IMR-90 (cell line): ENCODE measurements at regions not wholly inside any gene's neighbourhood (a gene's known extent, or its start where the extent isn't known, plus 50 kb on each side); places are given as distances from the start of the nearest gene placed in this dataset.

Experiments
- ATAC-seq: fragments of 200-7000 bp; cut with Tn5 transposase; 2 replicates; pipeline ENCODE4 v1.9.1; 2020; ENCODE audit warnings: low read depth, mild to moderate bottlenecking, moderate library complexity
- BruUV-seq: library from RNA; stranded (reverse); fragments of 400-500 nt; replicated peaks from 2 replicates; lab custom pipeline; 2021; lab: Mats Ljungman, UMichigan
- CTCF ChIA-PET: fragments of 300-600 bp; formaldehyde crosslinking; extraction: SDS; loops from one replicate; lab custom pipeline; 2021; ENCODE audit warnings: antibody characterized with exemption; lab: Yijun Ruan, JAX
- POLR2A ChIA-PET: fragments of 300-600 bp; sonication (Branson Sonifier 250); formaldehyde crosslinking; loops from one replicate; lab custom pipeline; 2022; ENCODE audit warnings: antibody characterized with exemption; ENCODE audit not compliant: unreplicated experiment; lab: Charles Lee
- DNase-seq: peaks from one replicate; pipeline ENCODE4 v3.0.0; 2013
- H2AFZ ChIP-seq: replicated peaks from 2 replicates; pipeline ENCODE3; 2013; ENCODE audit warnings: low read length, mild to moderate bottlenecking; ENCODE audit not compliant: poor library complexity
- H2AK5ac ChIP-seq: 2 replicates; pipeline ENCODE4 v1.6.1; 2013; ENCODE audit warnings: low read depth, low read length, inconsistent platforms
- H2AK9ac ChIP-seq: replicated peaks from 2 replicates; pipeline ENCODE3; 2013; ENCODE audit warnings: mild to moderate bottlenecking, low read depth, low read length, moderate library complexity; ENCODE audit not compliant: poor library complexity
- H2BK120ac ChIP-seq: 2 replicates; pipeline ENCODE4 v1.6.1; 2013; ENCODE audit warnings: low read depth, low read length, inconsistent platforms
- H2BK15ac ChIP-seq: 3 replicates; pipeline ENCODE4 v1.6.1; 2013; ENCODE audit warnings: low read depth, low read length, inconsistent platforms
- H2BK20ac ChIP-seq: 2 replicates; pipeline ENCODE4 v1.6.1; 2013; ENCODE audit warnings: low read depth, mild to moderate bottlenecking, inconsistent platforms, low read length, moderate library complexity
- H2BK5ac ChIP-seq: 2 replicates; pipeline ENCODE4 v1.6.1; 2013; ENCODE audit warnings: mild to moderate bottlenecking, low read depth, low read length, inconsistent platforms; ENCODE audit not compliant: poor library complexity, severe bottlenecking
- H3K14ac ChIP-seq: replicated peaks from 2 replicates; pipeline ENCODE4 v1.6.1; 2013; ENCODE audit warnings: low read depth, low read length, inconsistent platforms
- H3K18ac ChIP-seq: 2 replicates; pipeline ENCODE4 v1.6.1; 2013; ENCODE audit warnings: low read depth, low read length, control low read depth
- H3K23ac ChIP-seq: 2 replicates; pipeline ENCODE4 v1.6.1; 2013; ENCODE audit warnings: low read depth, low read length, inconsistent platforms
- H3K27ac ChIP-seq: 2 replicates; pipeline ENCODE4 v1.5.1; 2013; ENCODE audit warnings: mild to moderate bottlenecking, control low read depth, low read length; ENCODE audit not compliant: insufficient read depth
- H3K27me3 ChIP-seq: 2 replicates; pipeline ENCODE4 v1.6.1; 2013; ENCODE audit warnings: low read length; ENCODE audit not compliant: control insufficient read depth, insufficient read depth
- H3K36me3 ChIP-seq: 2 replicates; pipeline ENCODE4 v1.6.1; 2013; ENCODE audit warnings: low read length, mixed read lengths; ENCODE audit not compliant: control insufficient read depth, insufficient read depth
- H3K4ac ChIP-seq: 2 replicates; pipeline ENCODE4 v1.6.1; 2013; ENCODE audit warnings: low read depth, low read length, inconsistent platforms
- H3K4me1 ChIP-seq: 2 replicates; pipeline ENCODE4 v1.6.1; 2013; ENCODE audit warnings: low read length, mixed read lengths; ENCODE audit not compliant: control insufficient read depth, insufficient read depth
- H3K4me2 ChIP-seq: 2 replicates; pipeline ENCODE4 v1.6.1; 2013; ENCODE audit warnings: low read depth, mild to moderate bottlenecking, control low read depth, low read length, moderate library complexity
- H3K4me3 ChIP-seq: 2 replicates; pipeline ENCODE4 v1.5.1; 2013; ENCODE audit warnings: low read depth, mild to moderate bottlenecking, control low read depth, low read length, moderate library complexity; ENCODE audit not compliant: insufficient read depth
- H3K56ac ChIP-seq: 2 replicates; pipeline ENCODE4 v1.6.1; 2013; ENCODE audit warnings: low read length, inconsistent platforms; ENCODE audit not compliant: insufficient read depth; ENCODE audit errors: extremely low read depth
- H3K79me1 ChIP-seq, 2 experiments: 2 replicates each; pipeline ENCODE4 v1.6.1; 2013; ENCODE audit warnings: low read length in 2 of 2, inconsistent platforms in 1 of 2, low read depth in 1 of 2
- H3K9ac ChIP-seq: 2 replicates; pipeline ENCODE4 v1.6.1; 2013; ENCODE audit warnings: low read depth, low read length, control low read depth
- H3K9me1 ChIP-seq: 2 replicates; pipeline ENCODE4 v1.6.1; 2013; ENCODE audit warnings: low read length, inconsistent platforms; ENCODE audit not compliant: insufficient read depth
- H3K9me3 ChIP-seq: 2 replicates; pipeline ENCODE4 v1.6.1; 2013; ENCODE audit warnings: low read length; ENCODE audit not compliant: control insufficient read depth, insufficient read depth
- H4K20me1 ChIP-seq: 2 replicates; pipeline ENCODE4 v1.6.1; 2013; ENCODE audit warnings: low read length, inconsistent platforms; ENCODE audit not compliant: insufficient read depth
- H4K5ac ChIP-seq: 2 replicates; pipeline ENCODE4 v1.6.1; 2013; ENCODE audit warnings: mild to moderate bottlenecking, low read depth, low read length, control low read depth
- H4K8ac ChIP-seq, 2 experiments: 2 replicates each; pipeline ENCODE4 v1.6.1; 2013; ENCODE audit warnings: low read depth in 2 of 2, low read length in 2 of 2, control low read depth in 1 of 2, inconsistent platforms in 1 of 2
- H4K91ac ChIP-seq: 2 replicates; pipeline ENCODE4 v1.6.1; 2013; ENCODE audit warnings: low read depth, low read length, inconsistent platforms; ENCODE audit not compliant: insufficient read depth
- CHD1 ChIP-seq: IDR thresholded peaks from 2 replicates; pipeline ENCODE4 v1.6.1; 2012; ENCODE audit warnings: low read depth, low read length, improper control_type of control experiment
- ELK1 ChIP-seq: fragments of 150-350 bp; IDR thresholded peaks from 2 replicates; pipeline ENCODE4 v1.6.1; 2016; ENCODE audit warnings: low read depth, mild to moderate bottlenecking, low read length, moderate library complexity, borderline replicate concordance
- MAFK ChIP-seq: IDR thresholded peaks from 2 replicates; pipeline ENCODE4 v1.6.1; 2012; ENCODE audit warnings: low read depth, low read length, improper control_type of control experiment
- POLR2A ChIP-seq: IDR thresholded peaks from 2 replicates; pipeline ENCODE4 v1.6.1; 2012; ENCODE audit warnings: mild to moderate bottlenecking, low read depth, low read length
- SMC3 ChIP-seq: fragments of 150-350 bp; IDR thresholded peaks from 2 replicates; pipeline ENCODE4 v1.6.1; 2016; ENCODE audit warnings: low read depth, mild to moderate bottlenecking, antibody characterized with exemption, low read length, moderate library complexity
- WGBS, 2 experiments: methylation state at CpG; one replicate each; pipeline versions ENCODE4 v1.1.5 to v1.1.7; 2013; ENCODE audit warnings: missing lambda C conversion rate in 2 of 2; ENCODE audit not compliant: insufficient read length in 1 of 2; ENCODE audit errors: extremely low coverage in 2 of 2; 5-methylcytosine and 5-hydroxymethylcytosine counted together
- dilution Hi-C: fragments of 300-500 bp; cut with HindIII; formaldehyde crosslinking; loops from one replicate; pipeline ENCODE4 v1.14.3; 2018; ENCODE audit warnings: low sequenced_read_pairs; ENCODE audit not compliant: unreplicated experiment
- in situ Hi-C: fragments of 300-500 bp; cut with MboI; formaldehyde crosslinking; loops from 3 replicates; pipeline ENCODE4 v1.14.3; 2019; ENCODE audit warnings: low sequenced_read_pairs, inconsistent platforms, mixed read lengths
- intact Hi-C: fragments of 100-400 bp; cut with micrococcal nuclease; formaldehyde crosslinking; loops from 2 replicates; pipeline ENCODE4 v1.10.0; 2022

- intact Hi-C loops (no loop called here), dilution Hi-C loops (no loop called here), in situ Hi-C loops (no loop called here)
- Histone ChIP-seq H3K27ac (no peak overlapping the region), H3K4ac (no peak overlapping the region), H3K36me3 (no peaks in the 10 kb centered on the region), H2BK15ac (no peak overlapping the region), H3K9ac (no peak overlapping the region), H3K23ac (no peak overlapping the region), H4K8ac (no peak overlapping the region), H3K4me1 (peaks cover 2% of the 10 kb centered on the region), H3K9me1 (0 out of 2 replicates have a peak, but pooled peaks cover 3% of the 10 kb centered on the region), H3K27me3 (no peaks in the 10 kb centered on the region), H2AFZ (no peak overlapping the region), H3K56ac (no peak overlapping the region), H2BK120ac (no peak overlapping the region), H4K91ac (no peak overlapping the region), H3K79me1 (no peaks in the 10 kb centered on the region), H2BK5ac (no peak overlapping the region), H3K4me3 (no peak overlapping the region), H3K18ac (no peak overlapping the region), H4K20me1 (no peaks in the 10 kb centered on the region), H4K5ac (no peak overlapping the region), H2AK5ac (no peak overlapping the region), H2BK20ac (no peak overlapping the region), H3K9me3 (no peaks in the 10 kb centered on the region), H3K4me2 (no peak overlapping the region), H2AK9ac (no peak overlapping the region), H3K14ac (no peak overlapping the region)
- no peak for ATAC-seq
- POLR2A ChIA-PET: no interaction called here
- no peak for DNase-seq
- BruUV-seq: no TSS peak
- WGBS, 2 experiments: no CpG with 5 or more reads among the region's 7 CpGs
- TF ChIP-seq SMC3 (no peak), MAFK (no peak), POLR2A (no peak), CHD1 (no peak), ELK1 (no peak)
- CTCF ChIA-PET: no interaction called here
These were observed 220.2 kb upstream of the PIEZO2 start for GRCh38 chr18:11369556-11369955.
